HEK293 (cell line): ENCODE measurements at regions not wholly inside any gene's neighbourhood (a gene's known extent, or its start where the extent isn't known, plus 50 kb on each side); places are given as distances from the start of the nearest gene placed in this dataset.

Source experiments
- CTCF ChIA-PET: fragments of 350-600 bp; formaldehyde crosslinking; extraction: SDS; loops from one replicate; lab custom pipeline; 2021; ENCODE audit warnings: antibody characterized with exemption; lab: Yijun Ruan, JAX
- POLR2A ChIA-PET: fragments of 300-600 bp; formaldehyde crosslinking; extraction: SDS; loops from one replicate; lab custom pipeline; 2020; ENCODE audit warnings: antibody characterized with exemption, inconsistent platforms; lab: Yijun Ruan, JAX
- H3K27ac ChIP-seq: fragments of 200-500 bp; sonication (Bioruptor generic); 2 replicates; pipeline ENCODE4 v1.5.1; 2014; ENCODE audit warnings: low read depth, low read length, control low read depth, inconsistent platforms; ENCODE audit errors: extremely low read depth
- H3K36me3 ChIP-seq, 2 experiments: fragments of 200-500 bp in 1 of 2; sonication (Bioruptor generic) in 1 of 2; 1 replicate in 1 of 2; 2 replicates in 1 of 2; pipeline ENCODE4 v1.5.1; 2014 to 2017; ENCODE audit warnings: inconsistent platforms in 2 of 2, low read length in 2 of 2; ENCODE audit not compliant: control insufficient read depth in 2 of 2, insufficient read depth in 1 of 2
- H3K4me1 ChIP-seq: fragments of 200-500 bp; sonication (Bioruptor generic); 2 replicates; pipeline ENCODE4 v1.5.1; 2014; ENCODE audit warnings: mild to moderate bottlenecking, low read length, inconsistent platforms; ENCODE audit not compliant: control insufficient read depth, insufficient read depth
- H3K4me3 ChIP-seq: 2 replicates; pipeline ENCODE4 v1.5.1; 2011; ENCODE audit warnings: low read depth, mild to moderate bottlenecking, control low read depth, low read length, moderate library complexity
- H3K9me3 ChIP-seq: fragments of 200-500 bp; sonication (Bioruptor generic); 2 replicates; pipeline ENCODE4 v1.5.1; 2014; ENCODE audit warnings: low read depth, low read length, inconsistent platforms; ENCODE audit not compliant: control insufficient read depth, insufficient read depth
- KLF8 ChIP-seq: fragments of 450-650 bp; formaldehyde crosslinking; IDR thresholded peaks from 2 replicates; pipeline ENCODE4 v1.5.1; 2016; ENCODE audit warnings: missing biosample characterization, missing genetic modification characterization
- ZBTB48 ChIP-seq: fragments of 450-650 bp; formaldehyde crosslinking; IDR thresholded peaks from 2 replicates; pipeline ENCODE4 v1.5.1; 2016; ENCODE audit warnings: missing biosample characterization, missing genetic modification characterization
- ZBTB7A ChIP-seq: fragments of 450-650 bp; formaldehyde crosslinking; IDR thresholded peaks from 2 replicates; pipeline ENCODE4 v1.5.1; 2016; ENCODE audit warnings: low read depth, missing biosample characterization, missing genetic modification characterization
- ZNF140 ChIP-seq: fragments of 450-650 bp; formaldehyde crosslinking; IDR thresholded peaks from 2 replicates; pipeline ENCODE4 v1.5.1; 2016; ENCODE audit warnings: missing biosample characterization, missing genetic modification characterization
- ZNF169 ChIP-seq: fragments of 450-650 bp; formaldehyde crosslinking; IDR thresholded peaks from 2 replicates; pipeline ENCODE4 v1.5.1; 2016; ENCODE audit warnings: missing biosample characterization, missing genetic modification characterization
- ZNF221 ChIP-seq: fragments of 450-650 bp; formaldehyde crosslinking; IDR thresholded peaks from 2 replicates; pipeline ENCODE4 v1.5.1; 2017; ENCODE audit warnings: missing biosample characterization, missing genetic modification characterization, borderline replicate concordance
- ZNF223 ChIP-seq: fragments of 450-650 bp; formaldehyde crosslinking; IDR thresholded peaks from 2 replicates; pipeline ENCODE4 v1.5.1; 2016; ENCODE audit warnings: missing biosample characterization, missing genetic modification characterization
- ZNF302 ChIP-seq: fragments of 450-650 bp; formaldehyde crosslinking; IDR thresholded peaks from 2 replicates; pipeline ENCODE4 v1.5.1; 2016; ENCODE audit warnings: missing biosample characterization, missing genetic modification characterization, low read depth
- ZNF354C ChIP-seq: fragments of 450-650 bp; formaldehyde crosslinking; IDR thresholded peaks from 2 replicates; pipeline ENCODE4 v1.5.1; 2016; ENCODE audit warnings: missing biosample characterization, missing genetic modification characterization, low read depth, borderline replicate concordance
- ZNF391 ChIP-seq: fragments of 450-650 bp; formaldehyde crosslinking; IDR thresholded peaks from 2 replicates; pipeline ENCODE4 v1.5.1; 2016; ENCODE audit warnings: low read depth, missing biosample characterization, missing genetic modification characterization, borderline replicate concordance
- ZNF404 ChIP-seq: fragments of 450-650 bp; formaldehyde crosslinking; IDR thresholded peaks from 2 replicates; pipeline ENCODE4 v1.5.1; 2017; ENCODE audit warnings: missing biosample characterization, missing genetic modification characterization
- ZNF510 ChIP-seq: fragments of 450-650 bp; formaldehyde crosslinking; IDR thresholded peaks from 2 replicates; pipeline ENCODE4 v1.5.1; 2018; ENCODE audit warnings: mild to moderate bottlenecking, missing genetic modification characterization, missing biosample characterization; ENCODE audit not compliant: insufficient replicate concordance
- ZNF544 ChIP-seq: fragments of 450-650 bp; formaldehyde crosslinking; IDR thresholded peaks from 2 replicates; pipeline ENCODE4 v1.5.0; 2017; ENCODE audit warnings: missing biosample characterization, missing genetic modification characterization
- ZNF549 ChIP-seq: fragments of 450-650 bp; IDR thresholded peaks from 2 replicates; pipeline ENCODE4 v1.5.1; 2018; ENCODE audit warnings: missing biosample characterization, missing genetic modification characterization, mild to moderate bottlenecking, inconsistent platforms, moderate library complexity
- ZNF585B ChIP-seq: fragments of 450-650 bp; formaldehyde crosslinking; IDR thresholded peaks from 2 replicates; pipeline ENCODE4 v1.5.1; 2016; ENCODE audit warnings: missing biosample characterization, missing genetic modification characterization
- ZNF629 ChIP-seq: fragments of 450-650 bp; formaldehyde crosslinking; IDR thresholded peaks from 2 replicates; pipeline ENCODE4 v1.5.1; 2017; ENCODE audit warnings: missing biosample characterization, missing genetic modification characterization
- ZNF837 ChIP-seq: fragments of 450-650 bp; formaldehyde crosslinking; IDR thresholded peaks from 2 replicates; pipeline ENCODE4 v1.5.1; 2016; ENCODE audit warnings: missing biosample characterization, missing genetic modification characterization
- ZSCAN16 ChIP-seq: fragments of 450-650 bp; formaldehyde crosslinking; IDR thresholded peaks from 2 replicates; pipeline ENCODE4 v1.5.1; 2016; ENCODE audit warnings: missing biosample characterization, missing genetic modification characterization
- TF ChIP-seq, protein P1 (sequence below): fragments of 450-650 bp; formaldehyde crosslinking; IDR thresholded peaks from 2 replicates; pipeline ENCODE4 v1.5.1; 2017; ENCODE audit warnings: missing biosample characterization, missing genetic modification characterization
- TF ChIP-seq, protein P2 (sequence below): fragments of 450-650 bp; formaldehyde crosslinking; IDR thresholded peaks from 2 replicates; pipeline ENCODE4 v1.5.1; 2016; ENCODE audit warnings: missing biosample characterization, missing genetic modification characterization
- TF ChIP-seq, protein P3 (sequence below): fragments of 450-650 bp; formaldehyde crosslinking; IDR thresholded peaks from 2 replicates; pipeline ENCODE4 v1.5.1; 2017; ENCODE audit warnings: missing biosample characterization, missing genetic modification characterization
- TF ChIP-seq, protein P4 (sequence below): fragments of 450-650 bp; formaldehyde crosslinking; IDR thresholded peaks from 2 replicates; pipeline ENCODE4 v1.5.1; 2017; ENCODE audit warnings: missing biosample characterization, missing genetic modification characterization
- TF ChIP-seq, protein P5 (sequence below): fragments of 450-650 bp; formaldehyde crosslinking; IDR thresholded peaks from 2 replicates; pipeline ENCODE4 v1.5.1; 2017; ENCODE audit warnings: missing biosample characterization, missing genetic modification characterization

DNA sequence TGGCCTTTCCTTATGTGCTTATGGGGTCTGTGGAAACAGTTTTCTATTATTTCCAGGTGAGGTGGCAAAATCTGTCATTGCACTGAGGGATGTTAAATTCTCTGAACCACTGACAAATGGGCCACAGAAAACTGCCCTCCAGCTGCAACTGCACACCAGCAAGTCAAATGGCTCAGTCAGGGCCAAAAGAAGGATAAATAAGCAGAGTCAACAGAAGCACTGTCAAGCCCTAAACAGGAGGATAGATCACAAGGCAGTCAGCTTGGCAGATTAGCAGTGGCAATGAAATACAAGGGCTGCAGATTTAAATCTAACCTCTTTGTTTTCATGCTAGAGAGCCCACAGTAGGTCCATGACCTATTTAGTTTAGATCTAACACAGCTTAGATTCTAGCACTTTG lies 435.6 kb downstream of the ETS1 start (continued):
- TF ChIP-seq, protein P1, sequence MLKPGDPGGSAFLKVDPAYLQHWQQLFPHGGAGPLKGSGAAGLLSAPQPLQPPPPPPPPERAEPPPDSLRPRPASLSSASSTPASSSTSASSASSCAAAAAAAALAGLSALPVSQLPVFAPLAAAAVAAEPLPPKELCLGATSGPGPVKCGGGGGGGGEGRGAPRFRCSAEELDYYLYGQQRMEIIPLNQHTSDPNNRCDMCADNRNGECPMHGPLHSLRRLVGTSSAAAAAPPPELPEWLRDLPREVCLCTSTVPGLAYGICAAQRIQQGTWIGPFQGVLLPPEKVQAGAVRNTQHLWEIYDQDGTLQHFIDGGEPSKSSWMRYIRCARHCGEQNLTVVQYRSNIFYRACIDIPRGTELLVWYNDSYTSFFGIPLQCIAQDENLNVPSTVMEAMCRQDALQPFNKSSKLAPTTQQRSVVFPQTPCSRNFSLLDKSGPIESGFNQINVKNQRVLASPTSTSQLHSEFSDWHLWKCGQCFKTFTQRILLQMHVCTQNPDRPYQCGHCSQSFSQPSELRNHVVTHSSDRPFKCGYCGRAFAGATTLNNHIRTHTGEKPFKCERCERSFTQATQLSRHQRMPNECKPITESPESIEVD, result no peak
- TF ChIP-seq ZNF391 (tag by site-specific recombination), result no peak
- TF ChIP-seq, protein P2, sequence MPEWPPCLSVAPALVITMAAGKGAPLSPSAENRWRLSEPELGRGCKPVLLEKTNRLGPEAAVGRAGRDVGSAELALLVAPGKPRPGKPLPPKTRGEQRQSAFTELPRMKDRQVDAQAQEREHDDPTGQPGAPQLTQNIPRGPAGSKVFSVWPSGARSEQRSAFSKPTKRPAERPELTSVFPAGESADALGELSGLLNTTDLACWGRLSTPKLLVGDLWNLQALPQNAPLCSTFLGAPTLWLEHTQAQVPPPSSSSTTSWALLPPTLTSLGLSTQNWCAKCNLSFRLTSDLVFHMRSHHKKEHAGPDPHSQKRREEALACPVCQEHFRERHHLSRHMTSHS (tag by site-specific recombination), result no peak

DNA sequence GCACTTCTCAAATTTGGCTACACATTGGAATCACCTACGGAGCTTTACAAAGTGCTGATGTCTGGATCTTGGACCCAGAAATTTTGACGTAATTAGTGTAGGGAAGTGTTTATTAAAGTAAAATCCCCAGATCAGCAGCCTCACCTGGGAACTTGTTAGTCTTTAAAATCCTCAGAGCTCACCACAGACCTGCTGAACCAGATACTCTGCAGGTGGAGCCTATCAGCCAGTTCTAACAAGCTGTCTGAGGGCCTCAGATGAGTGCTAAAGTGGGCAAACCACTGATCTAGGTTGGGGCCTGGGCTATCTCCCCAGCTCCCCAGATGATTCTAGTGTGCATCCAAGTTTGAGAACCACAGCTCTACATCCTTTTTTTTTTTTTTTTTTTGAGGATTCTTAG lies 436.0 kb downstream of the ETS1 start:
- Histone ChIP-seq H3K4me1 (peaks cover 5% of the 10 kb centered on the region; the same call in 1 of the 2 replicates), H3K27ac (no peak overlapping the region), H3K9me3 (no peaks in the 10 kb centered on the region), H3K36me3 (no peaks in the 10 kb centered on the region), H3K4me3 (no peak overlapping the region)
- CTCF ChIA-PET, result interaction anchor here (0.6 to 2.0 kb wide), 5 partner anchors 9 to 698 kb away, joined by 3 to 8 read pairs (median 3); no protein-coding TSS in a partner anchor
- POLR2A ChIA-PET, result no interaction called here
- TF ChIP-seq ZNF302 (tag by site-specific recombination), result no peak
- no peak for TF ChIP-seq ZNF221 (tag by site-specific recombination)
- TF ChIP-seq, protein P3, sequence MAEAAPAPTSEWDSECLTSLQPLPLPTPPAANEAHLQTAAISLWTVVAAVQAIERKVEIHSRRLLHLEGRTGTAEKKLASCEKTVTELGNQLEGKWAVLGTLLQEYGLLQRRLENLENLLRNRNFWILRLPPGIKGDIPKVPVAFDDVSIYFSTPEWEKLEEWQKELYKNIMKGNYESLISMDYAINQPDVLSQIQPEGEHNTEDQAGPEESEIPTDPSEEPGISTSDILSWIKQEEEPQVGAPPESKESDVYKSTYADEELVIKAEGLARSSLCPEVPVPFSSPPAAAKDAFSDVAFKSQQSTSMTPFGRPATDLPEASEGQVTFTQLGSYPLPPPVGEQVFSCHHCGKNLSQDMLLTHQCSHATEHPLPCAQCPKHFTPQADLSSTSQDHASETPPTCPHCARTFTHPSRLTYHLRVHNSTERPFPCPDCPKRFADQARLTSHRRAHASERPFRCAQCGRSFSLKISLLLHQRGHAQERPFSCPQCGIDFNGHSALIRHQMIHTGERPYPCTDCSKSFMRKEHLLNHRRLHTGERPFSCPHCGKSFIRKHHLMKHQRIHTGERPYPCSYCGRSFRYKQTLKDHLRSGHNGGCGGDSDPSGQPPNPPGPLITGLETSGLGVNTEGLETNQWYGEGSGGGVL (tag by site-specific recombination), result no peak
- TF ChIP-seq, protein P4, sequence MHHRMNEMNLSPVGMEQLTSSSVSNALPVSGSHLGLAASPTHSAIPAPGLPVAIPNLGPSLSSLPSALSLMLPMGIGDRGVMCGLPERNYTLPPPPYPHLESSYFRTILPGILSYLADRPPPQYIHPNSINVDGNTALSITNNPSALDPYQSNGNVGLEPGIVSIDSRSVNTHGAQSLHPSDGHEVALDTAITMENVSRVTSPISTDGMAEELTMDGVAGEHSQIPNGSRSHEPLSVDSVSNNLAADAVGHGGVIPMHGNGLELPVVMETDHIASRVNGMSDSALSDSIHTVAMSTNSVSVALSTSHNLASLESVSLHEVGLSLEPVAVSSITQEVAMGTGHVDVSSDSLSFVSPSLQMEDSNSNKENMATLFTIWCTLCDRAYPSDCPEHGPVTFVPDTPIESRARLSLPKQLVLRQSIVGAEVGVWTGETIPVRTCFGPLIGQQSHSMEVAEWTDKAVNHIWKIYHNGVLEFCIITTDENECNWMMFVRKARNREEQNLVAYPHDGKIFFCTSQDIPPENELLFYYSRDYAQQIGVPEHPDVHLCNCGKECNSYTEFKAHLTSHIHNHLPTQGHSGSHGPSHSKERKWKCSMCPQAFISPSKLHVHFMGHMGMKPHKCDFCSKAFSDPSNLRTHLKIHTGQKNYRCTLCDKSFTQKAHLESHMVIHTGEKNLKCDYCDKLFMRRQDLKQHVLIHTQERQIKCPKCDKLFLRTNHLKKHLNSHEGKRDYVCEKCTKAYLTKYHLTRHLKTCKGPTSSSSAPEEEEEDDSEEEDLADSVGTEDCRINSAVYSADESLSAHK (tag by site-specific recombination), result no peak
- no peak for TF ChIP-seq ZNF837
- TF ChIP-seq ZNF223, result no peak
- no peak for TF ChIP-seq ZNF629 (tag by site-specific recombination)
- TF ChIP-seq ZNF585B (tag by site-specific recombination), result no peak
- TF ChIP-seq, protein P5, sequence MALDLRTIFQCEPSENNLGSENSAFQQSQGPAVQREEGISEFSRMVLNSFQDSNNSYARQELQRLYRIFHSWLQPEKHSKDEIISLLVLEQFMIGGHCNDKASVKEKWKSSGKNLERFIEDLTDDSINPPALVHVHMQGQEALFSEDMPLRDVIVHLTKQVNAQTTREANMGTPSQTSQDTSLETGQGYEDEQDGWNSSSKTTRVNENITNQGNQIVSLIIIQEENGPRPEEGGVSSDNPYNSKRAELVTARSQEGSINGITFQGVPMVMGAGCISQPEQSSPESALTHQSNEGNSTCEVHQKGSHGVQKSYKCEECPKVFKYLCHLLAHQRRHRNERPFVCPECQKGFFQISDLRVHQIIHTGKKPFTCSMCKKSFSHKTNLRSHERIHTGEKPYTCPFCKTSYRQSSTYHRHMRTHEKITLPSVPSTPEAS (tag by site-specific recombination), result no peak
- TF ChIP-seq ZSCAN16 (tag by site-specific recombination), result no peak
- TF ChIP-seq ZNF354C (tag by site-specific recombination), result no peak
- no peak for TF ChIP-seq ZNF140 (tag by site-specific recombination)
- no peak for TF ChIP-seq KLF8 (tag by site-specific recombination)
- no peak for TF ChIP-seq ZNF544
- TF ChIP-seq ZNF169, result no peak
- no peak for TF ChIP-seq ZNF510 (tag by site-specific recombination)
- TF ChIP-seq ZBTB7A (tag by site-specific recombination), result no peak
- no peak for TF ChIP-seq ZNF404 (tag by site-specific recombination)
- TF ChIP-seq ZBTB48 (tag by site-specific recombination), result no peak
- no peak for TF ChIP-seq ZNF549 (tag by site-specific recombination)
